GM21390 (cell line): ENCODE measurements at regions not wholly inside any gene's neighbourhood (a gene's known extent, or its start where the extent isn't known, plus 50 kb on each side); places are given as distances from the start of the nearest gene placed in this dataset.

Experiments
- ATAC-seq: cut with Tn5 transposase; IDR thresholded peaks from one replicate; pipeline ENCODE4 v1.9.1; 2021; ENCODE audit not compliant: unreplicated experiment

DNA sequence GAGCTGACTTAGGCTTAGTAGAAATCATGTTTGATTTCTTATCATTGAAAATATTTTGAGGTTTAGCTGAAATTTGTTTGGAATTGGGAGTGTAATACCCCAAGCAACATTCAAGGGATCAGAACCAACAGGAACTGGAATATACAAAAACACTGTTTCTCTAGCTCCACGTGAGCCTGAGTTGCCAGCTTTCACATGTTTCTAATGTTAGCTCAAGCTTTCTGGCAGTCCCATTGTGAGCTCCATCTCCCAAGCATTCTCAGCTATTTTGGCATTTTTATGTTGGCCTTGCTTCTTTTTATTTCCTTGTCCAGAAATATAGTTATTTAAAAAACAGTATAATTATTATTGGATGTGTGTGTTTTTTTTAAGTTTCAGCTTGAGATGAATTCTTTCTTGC lies 427.1 kb upstream of the DPH6 start:
- no peak for ATAC-seq

DNA sequence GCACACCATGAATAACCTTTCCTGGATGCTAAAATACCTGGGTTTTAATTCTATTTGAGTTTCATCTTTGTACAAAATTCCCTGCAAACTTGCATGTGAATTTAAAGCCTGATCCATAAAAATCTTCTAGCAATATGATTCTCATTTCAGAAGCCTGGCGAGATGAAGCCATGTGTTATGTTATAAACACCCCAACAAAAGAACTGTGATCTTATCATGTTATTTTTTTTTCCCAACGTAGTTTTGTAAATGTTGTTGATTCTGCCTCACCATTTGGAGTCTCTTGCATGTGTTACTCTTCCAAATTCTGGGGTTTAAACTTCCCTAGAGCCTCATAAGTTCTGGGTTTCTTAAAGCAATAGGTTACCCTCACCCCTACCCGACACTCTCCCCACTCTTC lies 428.1 kb upstream of the DPH6 start:
- no peak for ATAC-seq

DNA sequence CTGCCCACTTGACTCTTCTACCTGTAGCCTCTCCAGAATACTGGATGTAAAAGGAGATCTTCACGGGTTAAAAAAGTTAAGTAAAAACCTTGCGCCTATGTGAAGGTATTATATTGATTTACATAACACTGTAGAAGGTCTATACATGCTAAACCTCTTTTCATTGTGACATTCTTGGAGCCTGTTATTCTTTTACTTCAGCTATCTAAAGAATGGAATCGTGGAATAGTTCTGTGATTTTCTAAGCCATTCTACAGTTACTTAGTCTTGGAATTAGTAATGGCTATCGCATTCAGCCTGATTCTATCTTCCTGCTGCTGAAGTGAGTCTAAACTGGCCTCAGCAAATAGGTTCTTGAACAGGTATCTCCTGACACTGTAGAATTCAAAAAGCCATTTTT lies 430.0 kb upstream of the DPH6 start:
- no peak for ATAC-seq

DNA sequence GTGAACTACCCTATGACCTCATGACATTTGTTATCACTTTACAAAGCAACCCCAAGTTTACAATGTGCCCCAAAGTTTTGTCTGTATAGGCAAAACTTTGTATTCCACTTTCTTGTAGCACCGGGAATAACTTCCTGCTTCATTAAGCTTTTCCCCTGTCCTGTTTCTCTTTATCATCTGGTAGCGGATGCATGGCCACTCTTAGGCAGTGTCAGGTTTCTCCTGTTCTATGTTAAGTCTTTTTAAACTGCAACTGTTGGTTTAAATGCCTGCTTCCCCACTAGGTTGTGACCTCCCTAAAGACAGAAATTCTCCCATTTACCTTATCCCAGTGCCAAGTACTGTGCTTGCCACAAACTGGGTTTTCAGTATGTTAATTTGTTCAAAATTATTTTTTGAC lies 433.6 kb upstream of the DPH6 start:
- no peak for ATAC-seq

GRCh38 chr15:35980719-35981118 lies 434.8 kb upstream of the DPH6 start:
- ATAC-seq = no peak

DNA sequence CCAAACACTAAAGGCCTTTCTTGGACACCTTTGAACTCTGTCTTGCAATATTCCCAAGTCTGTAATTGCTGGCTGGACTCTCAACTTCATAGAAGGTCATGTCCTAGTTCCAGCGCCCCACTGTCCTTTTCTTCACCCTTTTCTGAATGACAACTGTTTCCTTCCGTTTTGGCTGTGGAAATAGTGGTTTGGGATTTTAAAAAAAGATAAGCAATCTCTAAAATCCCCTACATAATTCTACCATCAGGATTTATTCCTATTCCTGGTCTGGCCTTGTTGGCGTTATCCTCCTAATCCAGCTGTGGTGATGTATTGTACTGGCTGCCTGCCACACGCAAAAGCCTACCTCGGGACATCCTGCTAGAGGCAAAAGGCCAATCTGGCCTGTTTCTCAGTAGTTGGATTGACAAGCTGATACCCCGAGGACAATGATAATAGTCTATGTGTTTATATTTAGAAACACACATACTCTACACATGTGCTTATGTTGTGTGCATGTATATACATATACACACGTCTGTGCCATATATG lies 440.3 kb upstream of the DPH6 start:
- no peak for ATAC-seq

DNA sequence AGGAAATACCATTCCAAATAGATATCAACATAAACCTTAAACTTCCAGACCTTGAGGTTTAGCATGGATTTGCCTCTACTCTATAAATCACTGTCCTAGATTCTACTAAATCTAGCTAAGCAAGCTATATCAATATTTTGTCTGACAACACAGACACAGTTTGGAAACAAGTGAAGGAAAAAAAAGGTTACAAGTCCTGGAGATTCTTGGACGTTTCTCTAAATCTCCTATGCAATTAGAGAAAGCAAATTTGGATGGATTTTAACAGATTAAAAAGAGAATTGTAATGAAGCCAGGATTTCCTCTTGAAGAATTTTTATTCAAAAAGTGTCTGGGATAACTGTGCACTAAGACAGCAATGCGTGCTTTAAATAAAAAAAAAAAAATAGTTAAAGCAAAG lies 441.1 kb upstream of the DPH6 start:
- ATAC-seq = no peak

GRCh38 chr15:35991386-35991785 lies 445.4 kb upstream of the DPH6 start:
- ATAC-seq = no peak

DNA sequence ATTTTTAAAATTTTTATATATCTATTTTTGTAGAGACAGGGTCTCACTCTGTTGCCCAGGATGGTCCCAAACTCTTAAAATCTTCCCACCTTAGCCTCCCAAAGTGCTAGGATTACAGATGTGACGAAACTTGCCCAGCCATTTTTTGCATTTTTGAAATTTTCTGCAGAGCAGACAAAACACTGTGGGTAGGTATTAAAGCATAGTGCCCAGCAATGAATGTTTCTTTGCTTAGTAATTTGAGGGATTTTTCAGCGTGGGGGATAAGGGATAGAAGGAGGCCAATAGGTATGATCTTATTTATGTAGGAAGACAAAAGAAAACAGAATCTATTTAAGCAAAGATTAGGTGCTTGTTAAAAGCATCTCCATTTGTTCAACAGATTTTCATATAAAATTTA lies 446.8 kb upstream of the DPH6 start:
- no peak for ATAC-seq

DNA sequence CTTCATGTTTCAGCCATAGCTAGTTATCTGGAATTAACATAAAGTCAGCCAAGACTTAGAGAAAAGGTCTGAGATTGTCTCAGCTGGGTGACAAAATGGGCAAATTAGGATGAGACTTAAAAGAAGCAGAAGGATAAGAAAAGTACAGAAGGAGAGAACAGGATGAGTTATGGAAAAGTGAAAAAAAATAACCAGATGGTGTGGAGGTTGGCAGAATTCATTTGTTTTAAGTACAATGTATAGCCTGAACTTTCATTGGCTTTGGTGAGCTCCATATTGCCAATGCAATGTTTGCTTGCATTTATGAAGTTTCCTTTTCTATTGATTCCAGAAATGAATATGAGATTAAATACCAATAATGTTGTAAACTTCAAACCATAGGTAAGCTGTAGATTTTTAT lies 447.2 kb upstream of the DPH6 start:
- ATAC-seq = no peak

DNA sequence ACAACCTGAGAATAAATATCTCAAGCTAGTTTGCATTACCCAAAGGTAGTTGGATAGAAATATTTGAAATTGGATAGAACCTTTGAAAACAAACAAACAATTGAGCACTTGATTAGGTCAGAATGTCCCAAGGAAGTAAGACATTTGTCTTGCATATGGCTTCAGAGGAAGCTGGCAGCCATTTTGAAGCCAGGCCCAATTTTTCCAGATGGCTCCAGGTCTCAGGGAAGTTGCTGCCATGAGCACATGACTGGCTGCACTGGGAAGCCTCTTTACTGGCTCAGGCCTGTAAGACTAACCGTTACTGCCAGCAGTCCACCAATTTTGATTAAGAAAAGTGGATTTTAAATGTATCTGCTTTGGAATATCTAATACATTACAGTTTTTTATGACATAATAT lies 448.9 kb upstream of the DPH6 start:
- ATAC-seq = no peak

GRCh38 chr15:35998663-35999602 lies 453.0 kb upstream of the DPH6 start:
- no peak for ATAC-seq

GRCh38 chr15:36004891-36005490 lies 459.0 kb upstream of the DPH6 start:
- no peak for ATAC-seq

GRCh38 chr15:36005542-36005941 lies 459.6 kb upstream of the DPH6 start:
- ATAC-seq = no peak

GRCh38 chr15:36007699-36008098 lies 461.7 kb upstream of the DPH6 start:
- ATAC-seq = no peak

DNA sequence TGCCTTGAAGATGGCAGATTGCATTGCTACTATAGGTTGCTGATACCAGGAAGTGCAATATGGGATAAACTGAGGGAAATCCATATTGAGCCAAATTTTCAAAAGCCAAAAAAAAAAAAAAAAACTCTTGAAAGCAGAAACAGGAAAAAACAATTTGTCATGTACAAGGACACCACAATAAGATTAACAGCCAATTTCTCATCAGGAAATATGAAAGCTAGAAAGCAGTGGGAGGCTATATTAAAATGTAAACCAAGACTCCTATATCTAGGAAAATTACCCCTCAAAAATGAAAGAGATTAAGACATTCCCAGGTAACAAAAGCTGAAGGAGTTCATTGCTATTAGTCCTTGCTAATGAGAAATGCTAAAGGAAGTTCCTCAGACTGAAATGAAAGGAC lies 462.8 kb upstream of the DPH6 start:
- ATAC-seq = no peak

DNA sequence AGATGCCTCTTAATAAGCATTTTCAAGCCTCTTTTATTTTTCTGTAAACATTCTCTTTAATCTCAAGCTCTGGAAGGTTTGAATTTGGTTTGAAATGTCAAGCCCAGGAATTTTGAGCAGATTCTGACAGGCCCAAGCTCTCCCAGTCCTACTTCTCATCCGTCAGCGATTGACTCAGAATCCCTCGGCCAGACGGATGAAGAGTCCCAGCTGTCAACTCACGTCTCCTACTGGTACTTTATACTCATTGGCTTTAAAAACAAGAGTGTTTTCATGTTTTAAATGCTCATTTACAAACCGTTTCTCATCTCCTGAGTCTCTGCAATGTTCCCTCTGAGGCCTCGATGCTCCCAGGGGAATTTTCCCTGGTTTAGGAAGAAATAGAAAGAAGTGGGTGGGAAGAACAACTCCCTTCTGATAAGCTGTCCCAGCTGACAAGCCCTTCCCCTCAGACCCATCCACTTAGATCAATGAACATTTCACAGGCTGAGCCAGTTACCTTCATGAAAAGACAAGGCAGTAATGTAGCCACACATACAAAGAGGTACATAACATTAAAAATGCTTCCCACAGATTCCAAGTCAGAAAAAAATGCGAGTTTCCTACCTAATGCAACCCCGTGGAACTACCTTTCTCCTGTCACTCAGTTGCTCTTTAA lies 478.2 kb upstream of the DPH6 start:
- no peak for ATAC-seq

- ATAC-seq = no peak
These were observed 480.8 kb upstream of the DPH6 start for GRCh38 chr15:36026627-36027283.

DNA sequence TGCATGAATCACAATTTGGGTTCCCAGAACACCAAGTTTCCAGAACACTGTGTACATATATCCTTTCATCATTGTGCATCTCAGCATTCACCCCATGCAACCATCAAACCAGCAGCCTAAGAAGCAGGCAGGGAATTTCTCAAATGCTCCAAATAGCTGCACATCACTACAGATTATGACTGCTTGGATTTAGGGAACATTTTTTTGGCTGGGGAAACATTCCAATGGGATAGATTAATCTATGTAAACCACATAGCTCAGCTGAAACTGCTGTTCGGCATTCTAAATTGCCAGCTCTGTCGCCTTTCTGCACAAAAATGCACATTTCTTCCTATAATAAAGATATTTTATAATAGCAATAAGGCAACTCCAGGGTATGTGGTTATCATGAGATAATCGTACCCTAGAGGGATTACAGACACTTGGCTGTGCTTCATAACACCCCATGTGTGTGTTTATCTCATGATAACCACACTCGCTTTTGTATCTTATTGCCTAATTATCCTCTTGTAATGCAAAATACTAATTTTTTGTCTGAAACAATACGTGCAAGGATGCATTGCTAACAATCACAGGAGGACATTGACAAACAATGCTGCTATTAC lies 483.7 kb upstream of the DPH6 start:
- no peak for ATAC-seq

GRCh38 chr15:36039996-36040572 lies 494.1 kb upstream of the DPH6 start:
- no peak for ATAC-seq
